K562 (cell line): ENCODE measurements at regions not wholly inside any gene's neighbourhood (a gene's known extent, or its start where the extent isn't known, plus 50 kb on each side); places are given as distances from the start of the nearest gene placed in this dataset.

ENCODE experiments used
- BCL6 ChIP-seq: fragments of 250-450 bp; sonication (Bioruptor Pico); IDR thresholded peaks from 2 replicates; pipeline ENCODE4 v1.4.0; 2020
- CBX3 ChIP-seq, 2 experiments: IDR thresholded peaks; 1 replicate in 1 of 2; 2 replicates in 1 of 2; pipeline ENCODE4 v1.6.1; 2012; ENCODE audit warnings: inconsistent platforms in 2 of 2, low read length in 2 of 2, borderline replicate concordance in 1 of 2, control low read depth in 1 of 2
- CTCF ChIP-seq, 3 experiments: IDR thresholded peaks in 2 of 3; conservative IDR thresholded peaks in 1 of 3; 2 replicates each; pipeline ENCODE4 v1.5.1; 2011 to 2012; ENCODE audit warnings: low read length in 3 of 3, mild to moderate bottlenecking in 3 of 3, control low read depth in 2 of 3, improper control_type of control experiment in 1 of 3, inconsistent platforms in 1 of 3, low read depth in 1 of 3, mixed read lengths in 1 of 3, moderate library complexity in 1 of 3; ENCODE audit not compliant: insufficient read depth in 2 of 3
- NEUROD1 ChIP-seq: fragments of 150-350 bp; IDR thresholded peaks from 2 replicates; pipeline ENCODE4 v1.6.1; 2014; ENCODE audit warnings: borderline replicate concordance, low read length, low read depth; ENCODE audit not compliant: partially characterized antibody
- NUFIP1 ChIP-seq: fragments of 450-650 bp; IDR thresholded peaks from 2 replicates; pipeline ENCODE4 v1.6.1; 2018; ENCODE audit not compliant: partially characterized antibody
- POLR2A ChIP-seq: fragments of 450-650 bp; conservative IDR thresholded peaks from 2 replicates; pipeline ENCODE4 v1.6.1; 2016
- POLR2AphosphoS5 ChIP-seq: IDR thresholded peaks from 2 replicates; pipeline ENCODE4 v1.6.1; 2011; ENCODE audit warnings: mild to moderate bottlenecking, low read depth, low read length, moderate library complexity; ENCODE audit not compliant: control insufficient read depth, insufficient read depth
- RCOR1 ChIP-seq, 2 experiments: IDR thresholded peaks; 2 replicates each; pipeline ENCODE4 v1.6.1; 2012; ENCODE audit warnings: low read depth in 2 of 2, low read length in 2 of 2, borderline replicate concordance in 1 of 2, improper control_type of control experiment in 1 of 2
- TEAD1 ChIP-seq, 2 experiments: fragments of 450-650 bp in 1 of 2; sonication (generic) in 1 of 2; formaldehyde crosslinking; IDR thresholded peaks; 2 replicates each; pipeline versions ENCODE4 v1.4.0 to v1.8.0; 2020 to 2022; ENCODE audit warnings: mild to moderate bottlenecking in 2 of 2, missing genetic modification reagents in 1 of 2
- ZSCAN32 ChIP-seq: fragments of 450-650 bp; formaldehyde crosslinking; IDR thresholded peaks from 2 replicates; pipeline ENCODE4 v1.4.0; 2020; ENCODE audit warnings: mild to moderate bottlenecking, moderate library complexity

DNA sequence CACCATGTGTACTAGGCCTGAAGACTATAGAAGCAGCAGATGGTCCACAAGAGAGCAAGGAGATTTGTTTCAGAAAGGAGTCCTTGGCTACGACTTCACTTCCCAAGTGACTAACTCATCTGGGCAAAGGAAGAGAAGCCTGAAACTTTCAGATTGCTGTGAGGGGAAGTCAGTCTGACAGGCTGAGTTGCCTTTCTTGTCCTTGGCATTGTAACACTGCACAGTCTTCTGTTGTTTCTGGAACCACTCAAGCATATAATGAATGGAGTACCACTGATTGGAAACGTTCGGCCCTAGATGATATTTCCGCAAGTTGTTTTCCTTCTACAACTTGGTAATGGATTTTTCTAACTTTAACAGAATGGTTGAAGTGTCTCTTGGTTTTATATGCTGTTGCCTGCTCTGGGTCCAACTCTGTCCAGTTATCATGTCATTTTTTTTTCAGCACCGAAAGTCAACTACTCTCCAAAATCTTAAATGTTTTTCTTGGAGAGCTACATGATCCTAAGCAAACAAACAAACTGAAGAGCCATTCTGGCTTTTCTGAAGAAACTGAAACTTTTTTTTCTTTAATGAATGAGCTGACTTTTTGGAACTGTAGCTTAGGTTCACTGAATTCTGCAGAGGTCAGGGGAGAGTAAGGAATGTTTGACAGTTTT is 685.7 kb downstream of the MECOM start:
- TF ChIP-seq CBX3 (IDR thresholded peaks at IDR 0.05; ENCODE audit: borderline replicate concordance in 1 of 2, low read length in 2 of 2), result no peak
- no peak for TF ChIP-seq BCL6
- no peak for TF ChIP-seq POLR2AphosphoS5
- TF ChIP-seq CTCF (IDR thresholded peaks at IDR 0.05 in 2 of 3, conservative IDR thresholded peaks at IDR 0.05 in 1 of 3; ENCODE audit: insufficient read depth in 2 of 3, low read depth in 1 of 3, low read length in 3 of 3), result no peak
- no peak for TF ChIP-seq ZSCAN32 (CRISPR knock-in tag)
- no peak for TF ChIP-seq POLR2A
- TF ChIP-seq NEUROD1, result no peak
- no peak for TF ChIP-seq NUFIP1
- no peak for TF ChIP-seq TEAD1 (CRISPR knock-in tag; IDR thresholded peaks at IDR 0.05)
- no peak for TF ChIP-seq RCOR1 (IDR thresholded peaks at IDR 0.05; ENCODE audit: borderline replicate concordance in 1 of 2, low read depth in 2 of 2, low read length in 2 of 2)
